Fibroblast of skin of back (primary cell): ENCODE measurements at regions not wholly inside any gene's neighbourhood (a gene's known extent, or its start where the extent isn't known, plus 50 kb on each side); places are given as distances from the start of the nearest gene placed in this dataset.

Experiments used
- DNase-seq: peaks from one replicate; pipeline ENCODE4 v3.0.0-alpha.2; 2013

- DNase-seq, result no peak
Observed at GRCh38 chr2:148567716-148568115, 76.8 kb upstream of the EPC2 start.

- no peak for DNase-seq
Observed at GRCh38 chr2:148568597-148568996, 76.0 kb upstream of the EPC2 start.

GRCh38 chr2:148569221-148569620, 75.3 kb upstream of the EPC2 start:
- no peak for DNase-seq

- no peak for DNase-seq
Observed at GRCh38 chr2:148570989-148571388, 73.6 kb upstream of the EPC2 start.

GRCh38 chr2:148577845-148578492, 66.6 kb upstream of the EPC2 start:
- DNase-seq, result no peak

- DNase-seq, result no peak
Observed at GRCh38 chr2:148578493-148578884, 66.1 kb upstream of the EPC2 start.

- DNase-seq, result peak; percentile 38
Observed at GRCh38 chr2:148582679-148583511, 61.7 kb upstream of the EPC2 start.

GRCh38 chr2:148585696-148586095, 58.9 kb upstream of the EPC2 start:
- DNase-seq, result no peak

GRCh38 chr2:148586522-148587128, 57.9 kb upstream of the EPC2 start:
- DNase-seq, result no peak

GRCh38 chr2:148590612-148591011, 53.9 kb upstream of the EPC2 start:
- no peak for DNase-seq

GRCh38 chr2:148592791-148593190, 51.8 kb upstream of the EPC2 start:
- no peak for DNase-seq

GRCh38 chr2:148593421-148593820, 51.1 kb upstream of the EPC2 start:
- DNase-seq, result no peak

GRCh38 chr2:148594216-148594615, 50.3 kb upstream of the EPC2 start:
- no peak for DNase-seq
